ENCODE measurements at regions not wholly inside any gene's neighbourhood (a gene's known extent, or its start where the extent isn't known, plus 50 kb on each side); places are given as distances from the start of the nearest gene placed in this dataset.

DNA sequence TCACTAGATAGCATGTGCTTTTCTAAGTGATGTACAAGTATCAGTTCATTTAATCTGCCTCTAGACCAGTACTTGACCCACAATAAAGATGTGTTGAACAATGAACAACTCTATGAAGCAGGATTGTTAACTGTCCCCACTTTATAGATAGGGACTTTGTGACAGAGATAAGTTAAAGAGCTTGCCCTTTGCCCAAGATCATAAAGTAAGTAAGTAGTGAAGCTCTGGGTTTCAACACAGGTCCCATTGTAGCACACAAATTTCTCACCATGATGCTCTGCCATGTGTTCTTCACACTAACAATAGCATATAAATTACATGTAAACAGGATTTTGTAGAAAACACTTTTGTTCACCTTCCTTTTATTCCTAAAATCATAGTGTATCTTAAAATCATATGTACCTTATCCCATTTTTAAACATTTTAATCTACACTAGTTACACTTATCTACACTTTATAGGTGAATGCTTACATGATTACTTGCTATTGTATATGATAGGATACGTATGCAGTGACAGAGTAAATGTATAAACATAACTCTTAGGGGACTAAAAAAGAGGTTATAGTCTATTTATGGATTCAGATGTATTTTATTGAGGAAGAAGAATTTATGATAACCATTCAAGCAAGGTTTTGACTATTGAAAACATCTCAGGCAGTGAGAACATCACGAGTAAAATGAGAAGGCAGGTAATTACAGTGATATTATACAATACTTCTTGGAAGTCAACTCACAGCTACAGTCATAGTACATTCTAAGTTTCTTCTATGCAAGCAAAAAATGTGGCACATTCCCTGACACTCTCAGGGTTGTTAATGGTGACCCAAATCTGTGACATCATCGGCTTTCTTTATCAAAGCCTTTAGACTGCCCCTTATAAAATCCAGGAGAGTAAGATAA, 2275.1 kb downstream of the PCDH7 start:
- TF ChIP-seq, protein P1, sequence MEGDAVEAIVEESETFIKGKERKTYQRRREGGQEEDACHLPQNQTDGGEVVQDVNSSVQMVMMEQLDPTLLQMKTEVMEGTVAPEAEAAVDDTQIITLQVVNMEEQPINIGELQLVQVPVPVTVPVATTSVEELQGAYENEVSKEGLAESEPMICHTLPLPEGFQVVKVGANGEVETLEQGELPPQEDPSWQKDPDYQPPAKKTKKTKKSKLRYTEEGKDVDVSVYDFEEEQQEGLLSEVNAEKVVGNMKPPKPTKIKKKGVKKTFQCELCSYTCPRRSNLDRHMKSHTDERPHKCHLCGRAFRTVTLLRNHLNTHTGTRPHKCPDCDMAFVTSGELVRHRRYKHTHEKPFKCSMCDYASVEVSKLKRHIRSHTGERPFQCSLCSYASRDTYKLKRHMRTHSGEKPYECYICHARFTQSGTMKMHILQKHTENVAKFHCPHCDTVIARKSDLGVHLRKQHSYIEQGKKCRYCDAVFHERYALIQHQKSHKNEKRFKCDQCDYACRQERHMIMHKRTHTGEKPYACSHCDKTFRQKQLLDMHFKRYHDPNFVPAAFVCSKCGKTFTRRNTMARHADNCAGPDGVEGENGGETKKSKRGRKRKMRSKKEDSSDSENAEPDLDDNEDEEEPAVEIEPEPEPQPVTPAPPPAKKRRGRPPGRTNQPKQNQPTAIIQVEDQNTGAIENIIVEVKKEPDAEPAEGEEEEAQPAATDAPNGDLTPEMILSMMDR (IDR thresholded peaks at IDR 0.05) = no peak
- no peak for TF ChIP-seq ZNF302 (CRISPR knock-in tag; IDR thresholded peaks at IDR 0.05)
- TF ChIP-seq JUN (IDR thresholded peaks at IDR 0.05) = no peak
- TF ChIP-seq, protein P2, sequence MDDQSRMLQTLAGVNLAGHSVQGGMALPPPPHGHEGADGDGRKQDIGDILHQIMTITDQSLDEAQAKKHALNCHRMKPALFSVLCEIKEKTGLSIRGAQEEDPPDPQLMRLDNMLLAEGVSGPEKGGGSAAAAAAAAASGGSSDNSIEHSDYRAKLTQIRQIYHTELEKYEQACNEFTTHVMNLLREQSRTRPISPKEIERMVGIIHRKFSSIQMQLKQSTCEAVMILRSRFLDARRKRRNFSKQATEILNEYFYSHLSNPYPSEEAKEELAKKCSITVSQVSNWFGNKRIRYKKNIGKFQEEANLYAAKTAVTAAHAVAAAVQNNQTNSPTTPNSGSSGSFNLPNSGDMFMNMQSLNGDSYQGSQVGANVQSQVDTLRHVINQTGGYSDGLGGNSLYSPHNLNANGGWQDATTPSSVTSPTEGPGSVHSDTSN (IDR thresholded peaks at IDR 0.05) = no peak
- no peak for TF ChIP-seq RFX5 (IDR thresholded peaks at IDR 0.05)
- no peak for TF ChIP-seq FOSB (CRISPR knock-in tag; IDR thresholded peaks at IDR 0.05)
- TF ChIP-seq, protein P3, sequence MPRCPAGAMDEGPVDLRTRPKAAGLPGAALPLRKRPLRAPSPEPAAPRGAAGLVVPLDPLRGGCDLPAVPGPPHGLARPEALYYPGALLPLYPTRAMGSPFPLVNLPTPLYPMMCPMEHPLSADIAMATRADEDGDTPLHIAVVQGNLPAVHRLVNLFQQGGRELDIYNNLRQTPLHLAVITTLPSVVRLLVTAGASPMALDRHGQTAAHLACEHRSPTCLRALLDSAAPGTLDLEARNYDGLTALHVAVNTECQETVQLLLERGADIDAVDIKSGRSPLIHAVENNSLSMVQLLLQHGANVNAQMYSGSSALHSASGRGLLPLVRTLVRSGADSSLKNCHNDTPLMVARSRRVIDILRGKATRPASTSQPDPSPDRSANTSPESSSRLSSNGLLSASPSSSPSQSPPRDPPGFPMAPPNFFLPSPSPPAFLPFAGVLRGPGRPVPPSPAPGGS (IDR thresholded peaks at IDR 0.05) = no peak
- TF ChIP-seq JUNB (IDR thresholded peaks at IDR 0.05) = no peak
- no peak for TF ChIP-seq RAD21 (conservative IDR thresholded peaks at IDR 0.05 in 1 of 2, IDR thresholded peaks at IDR 0.05 in 1 of 2)
- no peak for TF ChIP-seq MYC (IDR thresholded peaks at IDR 0.05; ENCODE audit: borderline replicate concordance, low read length)
- TF ChIP-seq, protein P4, sequence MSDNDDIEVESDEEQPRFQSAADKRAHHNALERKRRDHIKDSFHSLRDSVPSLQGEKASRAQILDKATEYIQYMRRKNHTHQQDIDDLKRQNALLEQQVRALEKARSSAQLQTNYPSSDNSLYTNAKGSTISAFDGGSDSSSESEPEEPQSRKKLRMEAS (IDR thresholded peaks at IDR 0.05) = no peak
- TF ChIP-seq ESRRA (IDR thresholded peaks at IDR 0.05; ENCODE audit: borderline replicate concordance, low read length) = no peak
- no peak for TF ChIP-seq EP300 (IDR thresholded peaks at IDR 0.05)
- no peak for TF ChIP-seq ZC3H11A (IDR thresholded peaks at IDR 0.05)
- no peak for TF ChIP-seq MAZ (IDR thresholded peaks at IDR 0.05; ENCODE audit: borderline replicate concordance, low read depth, low read length)
- TF ChIP-seq RNF2 (IDR thresholded peaks at IDR 0.05; ENCODE audit: borderline replicate concordance, low read depth) = no peak
- no peak for TF ChIP-seq NFE2L2 (conservative IDR thresholded peaks at IDR 0.05; ENCODE audit: low read length)
- WGBS (ENCODE audit: missing lambda C conversion rate) = 0% methylated on average over 3 of the region's 3 CpGs
- no peak overlapping the region for H3K27ac ChIP-seq
- H3K9me3 ChIP-seq = no peaks in the 10 kb centered on the region
- H3K4me1 ChIP-seq = no peaks in the 10 kb centered on the region
- no peak for DNase-seq (ENCODE audit: low read depth in 1 of 2, low spot score in 1 of 2)
- ATAC-seq = no peak
- no peak for FAIRE-seq
- no peak overlapping the region for H3K4me3 ChIP-seq
- POLR2A ChIA-PET = no interaction called here
- CTCF ChIA-PET = no interaction called here
- H3K4me2 ChIP-seq = no peak overlapping the region

DNA sequence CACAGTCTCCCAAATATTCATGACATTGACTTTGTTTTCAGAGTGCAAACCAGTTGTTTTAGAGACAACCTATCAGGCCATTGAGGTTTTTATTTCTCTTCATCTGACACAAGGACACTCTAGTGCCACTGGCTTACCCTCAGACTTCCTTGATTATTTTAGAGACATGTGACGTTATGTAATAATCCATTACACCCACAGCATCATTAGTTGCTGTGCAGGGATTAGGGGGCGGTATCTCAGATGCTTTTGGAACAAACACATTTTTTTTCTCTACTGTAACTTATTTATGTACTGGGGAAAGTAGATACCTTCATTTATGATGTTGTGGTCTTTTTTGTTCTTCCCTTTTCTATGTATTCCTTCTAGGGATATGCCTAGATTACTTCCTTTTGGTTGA, 2293.1 kb downstream of the PCDH7 start:
- POLR2A ChIA-PET = no interaction called here
- H3K4me2 ChIP-seq = no peak overlapping the region
- 16% methylated on average over 2 of the region's 2 CpGs for WGBS (ENCODE audit: missing lambda C conversion rate)
- no peak overlapping the region for H3K27ac ChIP-seq
- no peaks in the 10 kb centered on the region for H3K9me3 ChIP-seq
- CTCF ChIA-PET = no interaction called here
- no peak for DNase-seq (ENCODE audit: low read depth in 1 of 2, low spot score in 1 of 2)
- no peak for ATAC-seq
- no peak for FAIRE-seq
- H3K4me3 ChIP-seq = no peak overlapping the region
- H3K4me1 ChIP-seq = no peaks in the 10 kb centered on the region
- TF ChIP-seq FOSB (CRISPR knock-in tag; IDR thresholded peaks at IDR 0.05) = no peak
- TF ChIP-seq CEBPB (IDR thresholded peaks at IDR 0.05) = no peak
- no peak for TF ChIP-seq PHF8 (IDR thresholded peaks at IDR 0.05; ENCODE audit: borderline replicate concordance, low read depth)
- TF ChIP-seq, protein P5, sequence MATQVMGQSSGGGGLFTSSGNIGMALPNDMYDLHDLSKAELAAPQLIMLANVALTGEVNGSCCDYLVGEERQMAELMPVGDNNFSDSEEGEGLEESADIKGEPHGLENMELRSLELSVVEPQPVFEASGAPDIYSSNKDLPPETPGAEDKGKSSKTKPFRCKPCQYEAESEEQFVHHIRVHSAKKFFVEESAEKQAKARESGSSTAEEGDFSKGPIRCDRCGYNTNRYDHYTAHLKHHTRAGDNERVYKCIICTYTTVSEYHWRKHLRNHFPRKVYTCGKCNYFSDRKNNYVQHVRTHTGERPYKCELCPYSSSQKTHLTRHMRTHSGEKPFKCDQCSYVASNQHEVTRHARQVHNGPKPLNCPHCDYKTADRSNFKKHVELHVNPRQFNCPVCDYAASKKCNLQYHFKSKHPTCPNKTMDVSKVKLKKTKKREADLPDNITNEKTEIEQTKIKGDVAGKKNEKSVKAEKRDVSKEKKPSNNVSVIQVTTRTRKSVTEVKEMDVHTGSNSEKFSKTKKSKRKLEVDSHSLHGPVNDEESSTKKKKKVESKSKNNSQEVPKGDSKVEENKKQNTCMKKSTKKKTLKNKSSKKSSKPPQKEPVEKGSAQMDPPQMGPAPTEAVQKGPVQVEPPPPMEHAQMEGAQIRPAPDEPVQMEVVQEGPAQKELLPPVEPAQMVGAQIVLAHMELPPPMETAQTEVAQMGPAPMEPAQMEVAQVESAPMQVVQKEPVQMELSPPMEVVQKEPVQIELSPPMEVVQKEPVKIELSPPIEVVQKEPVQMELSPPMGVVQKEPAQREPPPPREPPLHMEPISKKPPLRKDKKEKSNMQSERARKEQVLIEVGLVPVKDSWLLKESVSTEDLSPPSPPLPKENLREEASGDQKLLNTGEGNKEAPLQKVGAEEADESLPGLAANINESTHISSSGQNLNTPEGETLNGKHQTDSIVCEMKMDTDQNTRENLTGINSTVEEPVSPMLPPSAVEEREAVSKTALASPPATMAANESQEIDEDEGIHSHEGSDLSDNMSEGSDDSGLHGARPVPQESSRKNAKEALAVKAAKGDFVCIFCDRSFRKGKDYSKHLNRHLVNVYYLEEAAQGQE (IDR thresholded peaks at IDR 0.05) = no peak
- no peak for TF ChIP-seq EHMT2 (IDR thresholded peaks at IDR 0.05; ENCODE audit: low read depth)
- TF ChIP-seq, protein P3 (IDR thresholded peaks at IDR 0.05) = no peak
- TF ChIP-seq, protein P6, sequence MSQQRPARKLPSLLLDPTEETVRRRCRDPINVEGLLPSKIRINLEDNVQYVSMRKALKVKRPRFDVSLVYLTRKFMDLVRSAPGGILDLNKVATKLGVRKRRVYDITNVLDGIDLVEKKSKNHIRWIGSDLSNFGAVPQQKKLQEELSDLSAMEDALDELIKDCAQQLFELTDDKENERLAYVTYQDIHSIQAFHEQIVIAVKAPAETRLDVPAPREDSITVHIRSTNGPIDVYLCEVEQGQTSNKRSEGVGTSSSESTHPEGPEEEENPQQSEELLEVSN (IDR thresholded peaks at IDR 0.05; ENCODE audit: borderline replicate concordance, low read depth) = no peak
- TF ChIP-seq GATA3 (IDR thresholded peaks at IDR 0.05; ENCODE audit: borderline replicate concordance) = no peak
- TF ChIP-seq POLR2AphosphoS2 (conservative IDR thresholded peaks at IDR 0.05; ENCODE audit: low read length) = no peak
- TF ChIP-seq ESRRA (IDR thresholded peaks at IDR 0.05; ENCODE audit: borderline replicate concordance, low read length) = no peak
- no peak for TF ChIP-seq MYC (IDR thresholded peaks at IDR 0.05; ENCODE audit: borderline replicate concordance, low read length)
- no peak for TF ChIP-seq CBX8 (IDR thresholded peaks at IDR 0.05)
- TF ChIP-seq NFE2L2 (conservative IDR thresholded peaks at IDR 0.05; ENCODE audit: low read length) = no peak
- no peak for TF ChIP-seq RFX5 (IDR thresholded peaks at IDR 0.05)
- no peak for TF ChIP-seq JUNB (IDR thresholded peaks at IDR 0.05)
- TF ChIP-seq HOXB5 (CRISPR knock-in tag; IDR thresholded peaks at IDR 0.05) = no peak
- TF ChIP-seq JUN (IDR thresholded peaks at IDR 0.05) = no peak
